ENCODE measurements at regions not wholly inside any gene's neighbourhood (a gene's known extent, or its start where the extent isn't known, plus 50 kb on each side); places are given as distances from the start of the nearest gene placed in this dataset.

DNA sequence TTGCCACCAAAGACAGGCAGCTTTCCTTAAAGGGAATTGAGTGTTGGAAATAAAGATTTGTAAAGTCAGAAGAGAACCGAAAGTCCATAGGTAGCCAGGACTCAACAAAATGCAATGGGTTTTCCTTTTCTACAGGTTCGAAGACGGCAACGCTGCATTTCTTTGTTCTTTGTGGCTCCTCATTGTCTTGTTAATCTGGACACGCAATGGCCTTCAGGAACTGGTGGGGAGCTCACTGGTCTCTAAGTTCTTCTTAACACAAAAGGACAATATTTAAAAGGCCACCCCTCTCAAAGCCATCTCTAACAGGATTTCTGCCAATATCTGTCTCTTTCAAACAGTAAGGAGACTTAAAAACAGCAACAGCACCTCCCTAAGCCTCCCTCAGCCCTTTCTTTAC lies 170.6 kb downstream of the RMI1 start:
- TF ChIP-seq, protein P1, sequence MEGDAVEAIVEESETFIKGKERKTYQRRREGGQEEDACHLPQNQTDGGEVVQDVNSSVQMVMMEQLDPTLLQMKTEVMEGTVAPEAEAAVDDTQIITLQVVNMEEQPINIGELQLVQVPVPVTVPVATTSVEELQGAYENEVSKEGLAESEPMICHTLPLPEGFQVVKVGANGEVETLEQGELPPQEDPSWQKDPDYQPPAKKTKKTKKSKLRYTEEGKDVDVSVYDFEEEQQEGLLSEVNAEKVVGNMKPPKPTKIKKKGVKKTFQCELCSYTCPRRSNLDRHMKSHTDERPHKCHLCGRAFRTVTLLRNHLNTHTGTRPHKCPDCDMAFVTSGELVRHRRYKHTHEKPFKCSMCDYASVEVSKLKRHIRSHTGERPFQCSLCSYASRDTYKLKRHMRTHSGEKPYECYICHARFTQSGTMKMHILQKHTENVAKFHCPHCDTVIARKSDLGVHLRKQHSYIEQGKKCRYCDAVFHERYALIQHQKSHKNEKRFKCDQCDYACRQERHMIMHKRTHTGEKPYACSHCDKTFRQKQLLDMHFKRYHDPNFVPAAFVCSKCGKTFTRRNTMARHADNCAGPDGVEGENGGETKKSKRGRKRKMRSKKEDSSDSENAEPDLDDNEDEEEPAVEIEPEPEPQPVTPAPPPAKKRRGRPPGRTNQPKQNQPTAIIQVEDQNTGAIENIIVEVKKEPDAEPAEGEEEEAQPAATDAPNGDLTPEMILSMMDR (IDR thresholded peaks at IDR 0.05; ENCODE audit: borderline replicate concordance, insufficient read depth, low read depth, low read length): no peak
- H3K4me3 ChIP-seq (ENCODE audit: low read depth, low read length): no peak overlapping the region

DNA sequence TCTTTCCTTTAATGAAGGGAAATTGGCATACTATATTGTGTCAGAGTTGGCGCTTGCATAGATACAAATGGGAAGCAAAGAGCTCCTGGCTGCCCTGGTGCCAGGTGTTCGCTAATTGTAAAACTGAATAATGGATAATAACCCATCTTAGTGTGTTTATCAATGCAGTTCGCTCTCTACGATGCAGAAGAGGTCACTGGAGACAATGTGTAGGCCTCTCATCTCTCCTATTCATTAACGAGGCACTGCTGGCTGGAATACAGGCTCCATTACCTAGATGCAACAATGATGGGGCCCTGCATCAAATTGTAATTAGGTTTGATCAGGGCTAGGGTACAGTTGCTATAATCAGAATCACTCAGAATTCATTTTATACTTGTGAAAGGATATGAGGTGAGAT lies 171.0 kb downstream of the RMI1 start:
- no peak overlapping the region for H3K4me3 ChIP-seq (ENCODE audit: low read depth, low read length)
- TF ChIP-seq, protein P1 (IDR thresholded peaks at IDR 0.05; ENCODE audit: borderline replicate concordance, insufficient read depth, low read depth, low read length): no peak

DNA sequence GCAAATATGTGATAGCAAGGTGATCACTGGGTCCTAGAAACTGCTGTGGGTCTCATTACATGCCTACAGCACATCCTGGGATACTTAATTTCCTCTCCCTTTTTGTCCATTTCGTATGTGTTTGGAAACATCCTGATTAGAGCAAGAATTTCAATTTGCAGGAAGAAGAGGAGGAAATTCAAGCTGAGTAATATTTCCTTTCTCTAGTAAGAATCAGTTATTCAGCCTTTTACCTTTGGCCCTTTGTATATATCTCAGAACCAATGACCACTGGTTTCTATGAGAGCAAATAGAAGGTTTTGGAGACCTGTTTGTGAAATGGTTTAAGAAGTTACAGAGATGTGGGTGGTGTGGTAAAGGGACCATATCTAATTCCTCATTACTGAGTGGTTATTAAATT lies 171.6 kb downstream of the RMI1 start:
- TF ChIP-seq, protein P1 (IDR thresholded peaks at IDR 0.05; ENCODE audit: borderline replicate concordance, insufficient read depth, low read depth, low read length): no peak
- H3K4me3 ChIP-seq (ENCODE audit: low read depth, low read length): no peak overlapping the region

DNA sequence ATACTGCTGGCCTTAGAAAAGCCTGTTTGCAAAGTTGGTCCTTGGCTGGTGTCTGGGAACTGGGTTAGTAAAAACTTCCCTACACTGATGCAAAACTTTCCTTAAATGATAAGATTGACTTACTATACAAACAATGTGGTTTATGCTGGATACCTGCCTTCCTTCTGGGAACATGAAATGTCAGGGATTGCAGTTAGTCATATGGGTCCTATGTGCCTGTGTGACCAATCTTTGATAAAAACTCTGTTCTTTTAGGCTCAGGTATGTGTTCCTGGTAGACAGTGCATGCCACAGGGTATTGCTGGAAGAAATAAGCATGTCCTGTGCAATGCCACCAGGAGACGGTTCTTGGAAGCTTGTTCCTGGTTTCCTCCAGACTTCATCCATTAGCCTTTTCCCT lies 173.3 kb downstream of the RMI1 start:
- no peak overlapping the region for H3K4me3 ChIP-seq (ENCODE audit: low read depth, low read length)
- TF ChIP-seq, protein P1 (IDR thresholded peaks at IDR 0.05; ENCODE audit: borderline replicate concordance, insufficient read depth, low read depth, low read length): no peak

DNA sequence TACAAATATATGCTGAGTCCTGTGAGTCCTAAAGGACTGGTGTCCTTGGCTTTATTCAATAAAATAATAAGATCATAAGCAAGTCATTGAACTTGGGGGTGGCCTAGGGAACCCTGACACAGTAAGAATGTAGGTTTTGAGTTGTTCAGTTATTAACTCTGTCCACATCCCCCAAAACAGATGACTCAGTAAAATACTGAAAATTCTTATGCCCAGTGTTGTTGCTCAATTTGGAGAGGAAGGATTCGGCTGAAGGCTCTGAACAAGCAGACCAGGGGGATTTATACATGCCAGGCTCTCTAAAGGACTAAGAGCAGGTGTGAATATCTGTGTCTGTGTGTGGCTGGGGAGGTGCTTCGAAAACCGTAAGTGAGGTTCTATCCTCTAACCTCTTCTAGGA lies 173.7 kb downstream of the RMI1 start:
- H3K4me3 ChIP-seq (ENCODE audit: low read depth, low read length): no peak overlapping the region
- TF ChIP-seq, protein P1 (IDR thresholded peaks at IDR 0.05; ENCODE audit: borderline replicate concordance, insufficient read depth, low read depth, low read length): no peak

DNA sequence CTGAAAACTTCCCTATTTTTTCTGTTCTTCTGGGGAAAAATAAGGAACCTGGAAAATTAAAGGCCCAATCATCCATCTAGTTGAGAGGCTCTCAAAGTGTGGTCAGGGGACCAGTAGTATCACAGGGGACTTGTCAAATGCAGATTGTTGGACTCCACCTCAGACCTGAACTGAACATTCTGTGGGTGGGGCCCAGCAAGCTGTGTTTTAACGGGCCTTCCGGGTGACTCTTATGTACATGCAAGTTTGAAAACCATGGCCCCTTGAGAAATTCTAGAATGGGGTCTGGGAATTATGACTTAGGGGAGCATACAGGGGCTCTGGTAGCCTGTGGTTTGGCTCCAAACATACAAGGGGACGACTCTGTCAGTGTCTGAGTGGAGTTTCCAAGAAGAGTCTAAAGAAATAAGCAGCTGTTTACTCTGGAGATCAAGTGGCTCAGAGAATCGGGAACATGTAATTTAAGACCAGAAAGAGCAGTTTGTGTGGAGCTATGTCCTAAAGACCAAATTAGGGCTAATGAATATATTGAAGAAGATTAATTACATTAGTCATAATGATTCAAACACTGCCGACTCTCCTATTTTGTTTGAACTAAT lies 177.4 kb downstream of the SLC28A3 start:
- TF ChIP-seq, protein P1 (IDR thresholded peaks at IDR 0.05; ENCODE audit: borderline replicate concordance, insufficient read depth, low read depth, low read length): no peak
- H3K4me3 ChIP-seq (ENCODE audit: low read depth, low read length): no peak overlapping the region

DNA sequence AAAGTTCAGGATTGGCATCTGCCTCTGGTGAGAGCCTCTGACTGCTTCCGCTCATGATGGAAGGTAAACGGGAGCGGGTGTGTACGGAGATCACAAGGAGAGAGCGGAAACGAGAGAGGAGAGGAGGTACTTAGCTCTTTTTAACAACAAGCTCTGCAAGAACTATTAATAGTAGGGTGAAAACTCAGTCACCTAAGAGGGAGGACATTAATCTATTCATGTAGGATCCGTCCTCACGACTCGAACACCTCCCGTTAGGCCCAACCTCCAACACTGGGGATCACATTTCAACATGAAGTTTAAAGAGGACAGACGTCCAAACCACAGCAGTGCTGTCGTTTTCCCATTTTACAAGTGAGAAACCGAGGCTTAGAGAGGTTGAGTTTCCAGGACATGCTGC lies 173.7 kb downstream of the SLC28A3 start:
- no peak overlapping the region for H3K4me3 ChIP-seq (ENCODE audit: low read depth, low read length)
- TF ChIP-seq, protein P1 (IDR thresholded peaks at IDR 0.05; ENCODE audit: borderline replicate concordance, insufficient read depth, low read depth, low read length): no peak
